Breast epithelium (tissue), 4 donors: ENCODE measurements at regions not wholly inside any gene's neighbourhood (a gene's known extent, or its start where the extent isn't known, plus 50 kb on each side); places are given as distances from the start of the nearest gene placed in this dataset.

Experiments used
- DNase-seq, 2 donors: peaks; one replicate each; pipeline ENCODE4 v3.0.0-alpha.2; 2019; ENCODE audit warnings: low spot score in 2 of 2
- H3K27ac ChIP-seq, 2 donors: fragments of 200-600 bp; sonication (generic) in 1 of 2; one replicate each; pipeline ENCODE4 v1.5.1; 2016 to 2019; ENCODE audit warnings: mild to moderate bottlenecking in 1 of 2
- H3K27me3 ChIP-seq, 2 donors: fragments of 200-600 bp; sonication (generic) in 1 of 2; one replicate each; pipeline versions ENCODE4 v1.5.1 to v1.6.0; 2017 to 2019; ENCODE audit warnings: control low read depth in 1 of 2, mild to moderate bottlenecking in 1 of 2
- H3K36me3 ChIP-seq: fragments of 200-600 bp; one replicate; pipeline ENCODE4 v1.5.1; 2019
- H3K4me1 ChIP-seq, 2 donors: fragments of 200-600 bp; sonication (generic); one replicate each; pipeline ENCODE4 v1.5.1; 2016 to 2019; ENCODE audit warnings: control low read depth in 1 of 2
- H3K4me3 ChIP-seq, 3 donors: fragments of 200-600 bp; sonication (generic); 1 replicate in 2 of 3; 2 replicates in 1 of 3; pipeline ENCODE4 v1.5.1; 2016 to 2019; ENCODE audit warnings: mild to moderate bottlenecking in 3 of 3, moderate library complexity in 2 of 3
- H3K9me3 ChIP-seq, 2 donors: fragments of 200-600 bp; sonication (generic) in 1 of 2; one replicate each; pipeline ENCODE4 v1.5.1; 2016 to 2019; ENCODE audit warnings: control low read depth in 1 of 2
- CTCF ChIP-seq, 3 donors: fragments of 450-650 bp; IDR thresholded peaks; one replicate each; pipeline ENCODE4 v1.5.1; 2016 to 2017; ENCODE audit warnings: antibody characterized with exemption in 3 of 3, mild to moderate bottlenecking in 3 of 3, moderate library complexity in 3 of 3
- POLR2A ChIP-seq: fragments of 450-650 bp; IDR thresholded peaks from one replicate; pipeline ENCODE4 v1.6.1; 2016; ENCODE audit warnings: antibody characterized with exemption, mild to moderate bottlenecking, moderate library complexity
- POLR2AphosphoS5 ChIP-seq, 3 donors: sonication (generic); formaldehyde crosslinking; IDR thresholded peaks; one replicate each; pipeline ENCODE4 v1.6.1; 2017; ENCODE audit warnings: antibody characterized with exemption in 3 of 3
- intact Hi-C: fragments of 100-400 bp; cut with DNase I; formaldehyde crosslinking; loops from one replicate; pipeline ENCODE4 v1.15.1; 2023; ENCODE audit warnings: low total_unique reads

- no peak for DNase-seq
These were observed 70.3 kb upstream of the CAMK1G start for GRCh38 chr1:209513226-209513625.

GRCh38 chr1:209516771-209517680 is 66.5 kb upstream of the CAMK1G start:
- Histone ChIP-seq H3K4me3 (no peak overlapping the region), H3K4me1 (no peaks in the 10 kb centered on the region), H3K27me3 (no peaks in the 10 kb centered on the region), H3K9me3 (no peaks in the 10 kb centered on the region), H3K36me3 (no peaks in the 10 kb centered on the region), H3K27ac (no peak overlapping the region)
- intact Hi-C loops: no loop called here
- no peak for TF ChIP-seq CTCF (IDR thresholded peaks at IDR 0.05)
- no peak for TF ChIP-seq POLR2A
- no peak for DNase-seq

More at GRCh38 chr1:209513226-209513625, 70.3 kb upstream of the CAMK1G start:
- Histone ChIP-seq H3K4me3 (no peak overlapping the region), H3K27ac (no peak overlapping the region), H3K36me3 (no peaks in the 10 kb centered on the region), H3K4me1 (no peaks in the 10 kb centered on the region), H3K27me3 (no peaks in the 10 kb centered on the region), H3K9me3 (no peaks in the 10 kb centered on the region)
- intact Hi-C loops: no loop called here
- no peak for TF ChIP-seq POLR2A
- peak in 1 of 3 donors; percentile 14 for TF ChIP-seq CTCF (IDR thresholded peaks at IDR 0.05)
- TF ChIP-seq POLR2AphosphoS5 (IDR thresholded peaks at IDR 0.05): no peak

GRCh38 chr1:209517681-209518050 is 65.8 kb upstream of the CAMK1G start:
- DNase-seq: no peak
- Histone ChIP-seq H3K4me1 (no peaks in the 10 kb centered on the region), H3K36me3 (no peaks in the 10 kb centered on the region), H3K9me3 (no peaks in the 10 kb centered on the region), H3K4me3 (no peak overlapping the region), H3K27me3 (no peaks in the 10 kb centered on the region), H3K27ac (no peak overlapping the region)
- TF ChIP-seq POLR2A (no peak), CTCF (IDR thresholded peaks at IDR 0.05) (no peak), POLR2AphosphoS5 (IDR thresholded peaks at IDR 0.05) (no peak)
- intact Hi-C loops: no loop called here

- Histone ChIP-seq H3K4me3 (no peak overlapping the region), H3K9me3 (no peaks in the 10 kb centered on the region), H3K4me1 (no peaks in the 10 kb centered on the region), H3K36me3 (no peaks in the 10 kb centered on the region), H3K27me3 (no peaks in the 10 kb centered on the region), H3K27ac (no peak overlapping the region)
- intact Hi-C loops: no loop called here
- TF ChIP-seq CTCF (IDR thresholded peaks at IDR 0.05) (no peak), POLR2AphosphoS5 (IDR thresholded peaks at IDR 0.05) (no peak), POLR2A (no peak)
- DNase-seq: no peak
These were observed 63.7 kb upstream of the CAMK1G start for GRCh38 chr1:209519786-209520185.

- Histone ChIP-seq H3K27ac (no peak overlapping the region), H3K9me3 (no peaks in the 10 kb centered on the region)
These were observed 60.7 kb upstream of the CAMK1G start for GRCh38 chr1:209522826-209523225.

More at GRCh38 chr1:209522826-209523225, 60.7 kb upstream of the CAMK1G start:
- intact Hi-C loops: no loop called here
- no peak for DNase-seq
- Histone ChIP-seq H3K27me3 (no peaks in the 10 kb centered on the region), H3K4me3 (no peak overlapping the region), H3K4me1 (no peaks in the 10 kb centered on the region), H3K36me3 (no peaks in the 10 kb centered on the region)
- TF ChIP-seq CTCF (IDR thresholded peaks at IDR 0.05) (no peak), POLR2A (no peak), POLR2AphosphoS5 (IDR thresholded peaks at IDR 0.05) (no peak)
